ENCODE measurements at regions not wholly inside any gene's neighbourhood (a gene's known extent, or its start where the extent isn't known, plus 50 kb on each side); places are given as distances from the start of the nearest gene placed in this dataset.
"Not testable (repeated sequence)": the region's sequence is repeated elsewhere in the genome, so short reads cannot be mapped to it uniquely, and the experiment has no call there.

- in situ Hi-C loops (cut with MboI; ENCODE audit: low pct_unique_long_range_greater_than_20kb, low sequenced_read_pairs, unreplicated experiment), result no loop called here
- no peak for TF ChIP-seq CTCF (IDR thresholded peaks at IDR 0.05; ENCODE audit: extremely low read depth, insufficient read depth, missing control alignments)
- no peak for DNase-seq (ENCODE audit: low spot score)
Observed at GRCh38 chr12:46965880-46966279, 113.5 kb upstream of the PCED1B start.

GRCh38 chr12:46970636-46971035, 108.8 kb upstream of the PCED1B start:
- in situ Hi-C loops (cut with MboI; ENCODE audit: low pct_unique_long_range_greater_than_20kb, low sequenced_read_pairs, unreplicated experiment), result no loop called here
- TF ChIP-seq CTCF (IDR thresholded peaks at IDR 0.05; ENCODE audit: extremely low read depth, insufficient read depth, missing control alignments), result no peak
- DNase-seq (ENCODE audit: low spot score), result no peak

- DNase-seq (ENCODE audit: low spot score); in situ Hi-C loops (cut with MboI; ENCODE audit: low pct_unique_long_range_greater_than_20kb, low sequenced_read_pairs, unreplicated experiment): not testable (repeated sequence)
Observed at GRCh38 chr12:46973937-46974336, 105.5 kb upstream of the PCED1B start.

- in situ Hi-C loops (cut with MboI; ENCODE audit: low pct_unique_long_range_greater_than_20kb, low sequenced_read_pairs, unreplicated experiment), result no loop called here
- no peak for DNase-seq (ENCODE audit: low spot score)
- no peak for TF ChIP-seq CTCF (IDR thresholded peaks at IDR 0.05; ENCODE audit: extremely low read depth, insufficient read depth, missing control alignments)
Observed at GRCh38 chr12:46977871-46978375, 101.5 kb upstream of the PCED1B start.

DNA sequence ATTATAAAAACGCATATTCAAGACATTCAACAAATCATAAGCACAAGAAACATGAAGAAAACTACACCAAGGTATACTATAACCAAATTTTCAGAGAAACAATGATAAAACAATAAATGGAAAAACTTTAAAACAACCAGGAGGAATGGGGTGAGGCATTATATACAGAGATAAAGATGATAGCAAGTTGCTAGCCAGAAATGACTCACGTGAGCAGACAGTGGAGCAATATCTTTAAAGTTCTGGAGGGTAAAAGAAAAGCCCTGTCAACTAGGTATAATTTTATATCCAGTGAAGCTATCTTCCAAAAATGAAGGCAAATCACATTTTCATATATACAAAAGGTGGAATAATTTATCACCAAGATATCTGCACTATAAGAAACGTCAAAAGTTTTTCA, 97.8 kb upstream of the PCED1B start:
- no peak for DNase-seq (ENCODE audit: low spot score)
- no peak for TF ChIP-seq CTCF (IDR thresholded peaks at IDR 0.05; ENCODE audit: extremely low read depth, insufficient read depth, missing control alignments)
- in situ Hi-C loops (cut with MboI; ENCODE audit: low pct_unique_long_range_greater_than_20kb, low sequenced_read_pairs, unreplicated experiment), result no loop called here

DNA sequence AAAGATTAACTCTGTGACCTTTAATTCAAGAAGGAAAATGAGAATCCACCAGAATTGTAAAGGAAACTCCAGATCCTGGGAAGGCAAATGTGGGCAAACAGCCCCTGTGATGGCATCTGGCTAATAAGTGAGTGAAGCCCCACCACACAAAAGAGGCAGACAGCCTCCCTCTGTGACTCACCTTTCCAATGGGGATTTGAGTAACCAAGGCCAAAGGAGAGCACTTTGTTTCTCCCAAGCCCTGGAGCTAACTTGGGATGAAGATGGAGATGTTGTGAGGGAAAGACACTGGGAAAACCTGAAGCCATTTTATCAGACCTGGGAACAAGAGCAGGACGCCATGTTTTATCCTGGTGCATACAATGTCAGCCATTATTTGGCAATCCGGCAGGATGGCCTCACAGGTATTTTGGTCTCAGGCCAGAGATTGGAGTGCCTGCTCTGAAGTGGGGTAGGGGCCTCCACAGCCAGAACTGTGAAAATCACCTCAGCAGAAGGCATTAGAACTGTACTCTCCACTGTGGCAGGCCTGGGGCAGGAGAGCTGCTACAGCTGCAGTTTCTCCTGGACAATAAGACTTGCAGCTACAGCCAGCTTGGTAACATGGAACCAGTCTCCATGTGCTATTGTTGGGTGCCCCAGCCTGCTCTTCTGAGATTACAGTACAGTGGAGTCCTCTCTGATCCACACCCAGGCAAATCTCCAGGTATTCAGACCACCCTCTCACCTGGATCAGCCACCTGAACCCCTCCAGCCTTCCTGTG, 96.6 kb upstream of the PCED1B start:
- in situ Hi-C loops (cut with MboI; ENCODE audit: low pct_unique_long_range_greater_than_20kb, low sequenced_read_pairs, unreplicated experiment), result no loop called here
- TF ChIP-seq CTCF (IDR thresholded peaks at IDR 0.05; ENCODE audit: extremely low read depth, insufficient read depth, missing control alignments), result no peak
- DNase-seq (ENCODE audit: low spot score), result no peak

GRCh38 chr12:46983393-46983793, 96.0 kb upstream of the PCED1B start:
- TF ChIP-seq CTCF (IDR thresholded peaks at IDR 0.05; ENCODE audit: extremely low read depth, insufficient read depth, missing control alignments), result no peak
- DNase-seq (ENCODE audit: low spot score), result no peak
- in situ Hi-C loops (cut with MboI; ENCODE audit: low pct_unique_long_range_greater_than_20kb, low sequenced_read_pairs, unreplicated experiment), result no loop called here
